Vagina (tissue), 2 donors: ENCODE measurements at regions not wholly inside any gene's neighbourhood (a gene's known extent, or its start where the extent isn't known, plus 50 kb on each side); places are given as distances from the start of the nearest gene placed in this dataset.
"Not testable (repeated sequence)": the region's sequence is repeated elsewhere in the genome, so short reads cannot be mapped to it uniquely, and the experiment has no call there.

Experiments used
- POLR2A ChIP-seq, 2 donors: fragments of 450-650 bp; IDR thresholded peaks; one replicate each; pipeline ENCODE4 v1.6.1; 2017; ENCODE audit warnings: antibody characterized with exemption in 2 of 2, mild to moderate bottlenecking in 2 of 2, moderate library complexity in 2 of 2
- POLR2AphosphoS5 ChIP-seq, 2 donors: sonication (generic); formaldehyde crosslinking; IDR thresholded peaks; one replicate each; pipeline ENCODE4 v1.9.0; 2017; ENCODE audit warnings: antibody characterized with exemption in 2 of 2, mild to moderate bottlenecking in 2 of 2, low read depth in 1 of 2; ENCODE audit not compliant: insufficient read depth in 1 of 2
- TF ChIP-seq, protein P1 (sequence below), 3 experiments: fragments of 450-650 bp in 2 of 3; fragments of 200-600 bp in 1 of 3; sonication (generic) in 1 of 3; IDR thresholded peaks; one replicate each; pipeline ENCODE4 v1.5.1; 2017 to 2019; ENCODE audit warnings: antibody characterized with exemption in 3 of 3, mild to moderate bottlenecking in 2 of 3, moderate library complexity in 2 of 3

DNA sequence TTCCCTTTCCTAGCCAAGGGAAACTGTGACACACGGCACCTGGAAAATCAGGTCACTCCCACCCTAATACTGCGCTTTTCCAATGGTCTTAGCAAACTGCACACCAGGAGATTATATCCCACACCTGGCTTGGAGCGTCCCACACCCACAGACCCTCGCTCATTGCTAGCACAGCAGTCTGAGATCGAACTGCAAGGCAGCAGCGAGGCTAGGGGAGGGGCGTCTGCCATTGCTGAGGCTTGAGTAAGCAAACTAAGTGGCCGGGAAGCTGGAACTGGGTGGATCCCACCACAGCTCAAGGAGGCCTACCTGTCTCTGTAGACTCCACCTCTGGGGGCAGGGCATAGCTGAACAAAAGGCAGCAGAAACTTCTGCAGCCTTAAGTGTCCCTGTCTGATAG is 132.9 kb downstream of the TMEM167A start:
- TF ChIP-seq, protein P1, sequence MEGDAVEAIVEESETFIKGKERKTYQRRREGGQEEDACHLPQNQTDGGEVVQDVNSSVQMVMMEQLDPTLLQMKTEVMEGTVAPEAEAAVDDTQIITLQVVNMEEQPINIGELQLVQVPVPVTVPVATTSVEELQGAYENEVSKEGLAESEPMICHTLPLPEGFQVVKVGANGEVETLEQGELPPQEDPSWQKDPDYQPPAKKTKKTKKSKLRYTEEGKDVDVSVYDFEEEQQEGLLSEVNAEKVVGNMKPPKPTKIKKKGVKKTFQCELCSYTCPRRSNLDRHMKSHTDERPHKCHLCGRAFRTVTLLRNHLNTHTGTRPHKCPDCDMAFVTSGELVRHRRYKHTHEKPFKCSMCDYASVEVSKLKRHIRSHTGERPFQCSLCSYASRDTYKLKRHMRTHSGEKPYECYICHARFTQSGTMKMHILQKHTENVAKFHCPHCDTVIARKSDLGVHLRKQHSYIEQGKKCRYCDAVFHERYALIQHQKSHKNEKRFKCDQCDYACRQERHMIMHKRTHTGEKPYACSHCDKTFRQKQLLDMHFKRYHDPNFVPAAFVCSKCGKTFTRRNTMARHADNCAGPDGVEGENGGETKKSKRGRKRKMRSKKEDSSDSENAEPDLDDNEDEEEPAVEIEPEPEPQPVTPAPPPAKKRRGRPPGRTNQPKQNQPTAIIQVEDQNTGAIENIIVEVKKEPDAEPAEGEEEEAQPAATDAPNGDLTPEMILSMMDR (IDR thresholded peaks at IDR 0.05): not testable (repeated sequence)
- TF ChIP-seq POLR2A (IDR thresholded peaks at IDR 0.05); POLR2AphosphoS5 (IDR thresholded peaks at IDR 0.05; ENCODE audit: insufficient read depth in 1 of 2, low read depth in 1 of 2): not testable (repeated sequence)
